ENCODE measurements at regions not wholly inside any gene's neighbourhood (a gene's known extent, or its start where the extent isn't known, plus 50 kb on each side); places are given as distances from the start of the nearest gene placed in this dataset.

- DNase-seq, result no peak
These were observed 70.2 kb upstream of the GATA5 start for GRCh38 chr20:62545901-62546525.

- no peak for DNase-seq
These were observed 70.8 kb upstream of the GATA5 start for GRCh38 chr20:62546606-62547005.

GRCh38 chr20:62547364-62547763, 71.6 kb upstream of the GATA5 start:
- DNase-seq, result no peak

GRCh38 chr20:62548471-62548870, 72.7 kb upstream of the GATA5 start:
- no peak for DNase-seq

GRCh38 chr20:62549029-62549428, 73.2 kb upstream of the GATA5 start:
- DNase-seq, result no peak

GRCh38 chr20:62549499-62550086, 73.8 kb upstream of the GATA5 start:
- no peak for DNase-seq

GRCh38 chr20:62550087-62550632, 74.4 kb upstream of the GATA5 start:
- no peak for DNase-seq

GRCh38 chr20:62551407-62552323, 75.9 kb upstream of the GATA5 start:
- no peak for DNase-seq

GRCh38 chr20:62552613-62553012, 76.8 kb upstream of the GATA5 start:
- no peak for DNase-seq

- no peak for DNase-seq
These were observed 77.5 kb upstream of the GATA5 start for GRCh38 chr20:62553136-62553837.

GRCh38 chr20:62553838-62554161, 78.0 kb upstream of the GATA5 start:
- no peak for DNase-seq

GRCh38 chr20:62554214-62554897, 78.6 kb upstream of the GATA5 start:
- no peak for DNase-seq

- DNase-seq, result no peak
These were observed 79.3 kb upstream of the GATA5 start for GRCh38 chr20:62554898-62555641.

- DNase-seq, result no peak
These were observed 80.0 kb upstream of the GATA5 start for GRCh38 chr20:62555642-62556420.

- no peak for DNase-seq
These were observed 81.7 kb upstream of the GATA5 start for GRCh38 chr20:62557462-62557861.

GRCh38 chr20:62557999-62558408, 82.2 kb upstream of the GATA5 start:
- DNase-seq, result no peak

- no peak for DNase-seq
These were observed 83.0 kb upstream of the GATA5 start for GRCh38 chr20:62558779-62559178.

- no peak for DNase-seq
These were observed 82.1 kb upstream of the SLCO4A1 start for GRCh38 chr20:62560162-62560561.

GRCh38 chr20:62561182-62561581, 81.1 kb upstream of the SLCO4A1 start:
- DNase-seq, result no peak

GRCh38 chr20:62561948-62562347, 80.4 kb upstream of the SLCO4A1 start:
- DNase-seq, result no peak

- no peak for DNase-seq
These were observed 79.5 kb upstream of the SLCO4A1 start for GRCh38 chr20:62562831-62563230.
